K562 (cell line): ENCODE measurements at regions not wholly inside any gene's neighbourhood (a gene's known extent, or its start where the extent isn't known, plus 50 kb on each side); places are given as distances from the start of the nearest gene placed in this dataset.

Experiments
- ARID4B ChIP-seq: sonication (generic); formaldehyde crosslinking; IDR thresholded peaks from 2 replicates; pipeline ENCODE4 v1.8.0; 2022; ENCODE audit warnings: mild to moderate bottlenecking, missing genetic modification reagents
- CHD1 ChIP-seq: fragments of 200-600 bp; sonication (generic); IDR thresholded peaks from one replicate; pipeline ENCODE4 v1.6.1; 2012; ENCODE audit warnings: mild to moderate bottlenecking, moderate library complexity, low read length, inconsistent platforms
- CTCF ChIP-seq, 3 experiments: IDR thresholded peaks in 2 of 3; conservative IDR thresholded peaks in 1 of 3; 2 replicates each; pipeline ENCODE4 v1.5.1; 2011 to 2012; ENCODE audit warnings: low read length in 3 of 3, mild to moderate bottlenecking in 3 of 3, control low read depth in 2 of 3, improper control_type of control experiment in 1 of 3, inconsistent platforms in 1 of 3, low read depth in 1 of 3, mixed read lengths in 1 of 3, moderate library complexity in 1 of 3; ENCODE audit not compliant: insufficient read depth in 2 of 3
- HNRNPH1 ChIP-seq: fragments of 200-400 bp; formaldehyde crosslinking; optimal IDR thresholded peaks from 2 replicates; pipeline ENCODE3; 2017; ENCODE audit warnings: low read depth, mild to moderate bottlenecking, low read length, moderate library complexity
- ILF3 ChIP-seq: fragments of 450-650 bp; IDR thresholded peaks from 2 replicates; pipeline ENCODE4 v1.6.1; 2018; ENCODE audit warnings: antibody characterized with exemption, mild to moderate bottlenecking, moderate library complexity, borderline replicate concordance
- MCM7 ChIP-seq, 2 experiments: fragments of 450-650 bp; IDR thresholded peaks; 2 replicates each; pipeline ENCODE4 v1.6.1; 2016 to 2018
- RFX5 ChIP-seq: IDR thresholded peaks from 2 replicates; pipeline ENCODE4 v1.6.1; 2011; ENCODE audit warnings: low read depth, mild to moderate bottlenecking, improper control_type of control experiment, low read length
- SAFB2 ChIP-seq: fragments of 200-400 bp; formaldehyde crosslinking; IDR thresholded peaks from 2 replicates; pipeline ENCODE4 v1.6.1; 2018; ENCODE audit warnings: borderline replicate concordance, low read length, low read depth, moderate library complexity; ENCODE audit not compliant: severe bottlenecking
- SMC3 ChIP-seq: conservative IDR thresholded peaks from 2 replicates; pipeline ENCODE4 v1.6.1; 2011; ENCODE audit warnings: low read depth, low read length, improper control_type of control experiment; ENCODE audit not compliant: insufficient read depth
- TARDBP ChIP-seq: fragments of 450-650 bp; IDR thresholded peaks from 2 replicates; pipeline ENCODE4 v1.6.1; 2016
- ZBTB8A ChIP-seq: fragments of 450-650 bp; IDR thresholded peaks from 2 replicates; pipeline ENCODE4 v1.6.1; 2018; ENCODE audit warnings: mild to moderate bottlenecking, moderate library complexity; ENCODE audit not compliant: partially characterized antibody
- ZFP1 ChIP-seq: fragments of 450-650 bp; formaldehyde crosslinking; IDR thresholded peaks from 2 replicates; pipeline ENCODE4 v1.4.0; 2020; ENCODE audit warnings: mild to moderate bottlenecking, mixed read lengths
- ZNF143 ChIP-seq: sonication (generic); formaldehyde crosslinking; IDR thresholded peaks from 2 replicates; pipeline ENCODE4 v1.9.0; 2022; ENCODE audit warnings: mild to moderate bottlenecking, missing genetic modification reagents

GRCh38 chr1:118271883-118272282 is 86.9 kb upstream of the SPAG17 start:
- TF ChIP-seq SMC3: no peak
- no peak for TF ChIP-seq MCM7 (IDR thresholded peaks at IDR 0.05)
- TF ChIP-seq HNRNPH1: no peak
- no peak for TF ChIP-seq ZBTB8A
- no peak for TF ChIP-seq SAFB2
- TF ChIP-seq ARID4B (CRISPR knock-in tag): no peak
- no peak for TF ChIP-seq RFX5
- TF ChIP-seq CHD1: no peak
- no peak for TF ChIP-seq ILF3
- TF ChIP-seq ZNF143 (CRISPR knock-in tag): no peak
- no peak for TF ChIP-seq CTCF (IDR thresholded peaks at IDR 0.05 in 2 of 3, conservative IDR thresholded peaks at IDR 0.05 in 1 of 3; ENCODE audit: insufficient read depth in 2 of 3, low read depth in 1 of 3, low read length in 3 of 3)
- TF ChIP-seq TARDBP: no peak
- no peak for TF ChIP-seq ZFP1 (CRISPR knock-in tag)
